AG04450 (cell line): ENCODE measurements at regions not wholly inside any gene's neighbourhood (a gene's known extent, or its start where the extent isn't known, plus 50 kb on each side); places are given as distances from the start of the nearest gene placed in this dataset.
A peak's percentile ranks its signal among the peaks of the same experiment; 100 is the strongest.

ENCODE experiments used
- CTCF ChIA-PET: fragments of 300-600, 350-600 bp; formaldehyde crosslinking; extraction: SDS; loops from one replicate; lab custom pipeline; 2022; ENCODE audit warnings: antibody characterized with exemption, inconsistent platforms; lab: Charles Lee
- POLR2A ChIA-PET: fragments of 350-600 bp; formaldehyde crosslinking; extraction: SDS; loops from one replicate; lab custom pipeline; 2021; ENCODE audit warnings: antibody characterized with exemption, inconsistent platforms; lab: Yijun Ruan, JAX
- DNase-seq: peaks from one replicate; pipeline ENCODE4 v3.0.0-alpha.2; 2011; ENCODE audit warnings: low read depth, low spot score
- H3K27ac ChIP-seq: one replicate; pipeline ENCODE4 v1.5.1; 2012; ENCODE audit warnings: low read depth, low read length, control low read depth
- H3K27me3 ChIP-seq: one replicate; pipeline ENCODE4 v1.6.0; 2012; ENCODE audit warnings: low read length; ENCODE audit not compliant: control insufficient read depth, insufficient read depth
- H3K4me3 ChIP-seq: 2 replicates; pipeline ENCODE4 v1.5.1; 2011; ENCODE audit warnings: mild to moderate bottlenecking, low read depth, low read length, control low read depth
- H3K9me3 ChIP-seq: 2 replicates; pipeline ENCODE4 v1.5.1; 2012; ENCODE audit warnings: low read length; ENCODE audit not compliant: control insufficient read depth, insufficient read depth
- CTCF ChIP-seq: IDR thresholded peaks from 2 replicates; pipeline ENCODE4 v1.5.1; 2011; ENCODE audit warnings: low read depth, low read length, control low read depth, inconsistent platforms

GRCh38 chr1:57500136-57500830 is 76.4 kb upstream of the DAB1 start:
- H3K9me3 ChIP-seq = no peaks in the 10 kb centered on the region
- TF ChIP-seq CTCF = no peak
- no peak overlapping the region for H3K4me3 ChIP-seq
- H3K27ac ChIP-seq = no peak overlapping the region
- ChIA-PET CTCF (no interaction called here), POLR2A (no interaction called here)
- peaks cover 2% of the 10 kb centered on the region for H3K27me3 ChIP-seq
- DNase-seq = no peak

GRCh38 chr1:57494530-57495079 is 70.7 kb upstream of the DAB1 start:
- TF ChIP-seq CTCF = no peak
- no peak overlapping the region for H3K4me3 ChIP-seq
- no peaks in the 10 kb centered on the region for H3K9me3 ChIP-seq
- no peak overlapping the region for H3K27ac ChIP-seq
- H3K27me3 ChIP-seq = no peaks in the 10 kb centered on the region
- CTCF ChIA-PET = no interaction called here
- no peak for DNase-seq
- POLR2A ChIA-PET = no interaction called here

- ChIA-PET CTCF (interaction anchor here (0.7 to 1.0 kb wide), 2 partner anchors 11 to 20 kb away, joined by 3 to 4 read pairs; no protein-coding TSS in a partner anchor), POLR2A (no interaction called here)
- DNase-seq = no peak
- Histone ChIP-seq H3K27me3 (no peaks in the 10 kb centered on the region), H3K4me3 (no peak overlapping the region), H3K9me3 (no peaks in the 10 kb centered on the region), H3K27ac (no peak overlapping the region)
- no peak for TF ChIP-seq CTCF
Observed at GRCh38 chr1:57492586-57493226, 68.8 kb upstream of the DAB1 start.

GRCh38 chr1:57489358-57490036 is 65.6 kb upstream of the DAB1 start:
- Histone ChIP-seq H3K4me3 (no peak overlapping the region), H3K27ac (peak overlapping the region; percentile 89), H3K27me3 (no peaks in the 10 kb centered on the region), H3K9me3 (no peaks in the 10 kb centered on the region)
- CTCF ChIA-PET = interaction anchor here (0.6 to 2.0 kb wide), 3 partner anchors 10 to 1296 kb away, joined by 3 to 6 read pairs (median 4); no protein-coding TSS in a partner anchor
- no peak for TF ChIP-seq CTCF
- POLR2A ChIA-PET = interaction anchor here (0.6 to 1.0 kb wide), 2 partner anchors 20 to 66 kb away, joined by 3 to 8 read pairs; no protein-coding TSS in a partner anchor
- DNase-seq = peak; percentile 63
